K562 (cell line): ENCODE measurements at regions not wholly inside any gene's neighbourhood (a gene's known extent, or its start where the extent isn't known, plus 50 kb on each side); places are given as distances from the start of the nearest gene placed in this dataset.

ENCODE experiments used
- ATAC-seq: fragments of 200-7000 bp; cut with Tn5 transposase; 3 replicates; pipeline ENCODE4 v1.9.1; 2020; ENCODE audit warnings: moderate library complexity
- BruUV-seq: library from RNA; stranded (reverse); fragments of 400-500 nt; replicated peaks from 2 replicates; lab custom pipeline; 2021; lab: Mats Ljungman, UMichigan
- CTCF ChIA-PET: fragments of 300-600 bp; formaldehyde crosslinking; extraction: SDS; loops from one replicate; lab custom pipeline; 2021; ENCODE audit warnings: low intra/inter-chr PET ratio; lab: Yijun Ruan, JAX
- POLR2A ChIA-PET: fragments of 300-600, 350-650 bp; sonication (Branson Sonifier 250); formaldehyde crosslinking; extraction: SDS; loops from one replicate; lab custom pipeline; 2021; ENCODE audit warnings: antibody characterized with exemption, inconsistent platforms; lab: Yijun Ruan, JAX
- DNase-seq, 4 experiments: peaks; one replicate each; pipeline versions ENCODE4 v3.0.0 to v3.0.0-alpha.2; 2011 to 2018; ENCODE audit warnings: low spot score in 3 of 4, mixed read lengths in 3 of 4; ENCODE audit errors: extremely low read depth in 1 of 4
- FAIRE-seq: peaks from 2 replicates; lab custom pipeline; 2011; peaks lifted over from hg19 to GRCh38; lab: Jason Lieb, UNC
- H2AFZ ChIP-seq: 2 replicates; pipeline ENCODE4 v1.6.0; 2011; ENCODE audit warnings: low read depth, low read length, control low read depth, inconsistent platforms
- H3K27ac ChIP-seq: fragments of 200-600 bp; 3 replicates; pipeline ENCODE4 v1.8.0; 2011; ENCODE audit warnings: low read depth, mild to moderate bottlenecking, control low read depth, inconsistent platforms, low read length, moderate library complexity, mixed read lengths; ENCODE audit errors: extremely low read depth
- H3K27me3 ChIP-seq, 2 experiments: fragments of 300-600 bp in 1 of 2; 2 replicates in 1 of 2; 3 replicates in 1 of 2; pipeline versions ENCODE4 v1.6.0 to v1.8.0; 2011; ENCODE audit warnings: inconsistent platforms in 2 of 2, low read length in 2 of 2, mild to moderate bottlenecking in 1 of 2, mixed read lengths in 1 of 2, moderate library complexity in 1 of 2; ENCODE audit not compliant: control insufficient read depth in 2 of 2, insufficient read depth in 2 of 2
- H3K36me3 ChIP-seq: fragments of 300-600 bp; 3 replicates; pipeline ENCODE4 v1.8.0; 2011; ENCODE audit warnings: mild to moderate bottlenecking, low read length, inconsistent platforms; ENCODE audit not compliant: control insufficient read depth, insufficient read depth
- H3K4me1 ChIP-seq, 2 experiments: fragments of 200-600 bp in 1 of 2; replicated peaks in 1 of 2; 2 replicates in 1 of 2; 3 replicates in 1 of 2; pipeline versions ENCODE4 v1.5.1 to v1.8.0; 2011; ENCODE audit warnings: inconsistent platforms in 2 of 2, low read length in 2 of 2, mild to moderate bottlenecking in 1 of 2, mixed read lengths in 1 of 2, moderate library complexity in 1 of 2; ENCODE audit not compliant: control insufficient read depth in 2 of 2, insufficient read depth in 2 of 2
- H3K4me2 ChIP-seq: 2 replicates; pipeline ENCODE4 v1.6.1; 2011; ENCODE audit warnings: low read length, control low read depth, inconsistent platforms, mixed read lengths; ENCODE audit not compliant: insufficient read depth
- H3K4me3 ChIP-seq: fragments of 200-600 bp; sonication (generic), shearing (Covaris generic); 2 replicates; pipeline ENCODE4 v1.5.1; 2016; ENCODE audit warnings: control low read depth, inconsistent platforms
- H3K79me2 ChIP-seq: fragments of 200-600 bp; 3 replicates; pipeline ENCODE4 v1.8.0; 2011; ENCODE audit warnings: low read length, inconsistent platforms; ENCODE audit not compliant: control insufficient read depth, insufficient read depth
- H3K9ac ChIP-seq, 2 experiments: 2 replicates each; pipeline versions ENCODE4 v1.6.0 to v1.6.1; 2011; ENCODE audit warnings: low read depth in 2 of 2, low read length in 2 of 2, control low read depth in 1 of 2, inconsistent platforms in 1 of 2, mild to moderate bottlenecking in 1 of 2, mixed read lengths in 1 of 2; ENCODE audit not compliant: insufficient read depth in 1 of 2
- H3K9me1 ChIP-seq: one replicate; pipeline ENCODE4 v1.6.0; 2011; ENCODE audit warnings: inconsistent platforms, mild to moderate bottlenecking, low read length, moderate library complexity; ENCODE audit not compliant: control insufficient read depth, insufficient read depth
- H3K9me3 ChIP-seq: replicated peaks from 2 replicates; pipeline ENCODE4 v1.5.1; 2011; ENCODE audit warnings: low read depth, low read length, inconsistent platforms; ENCODE audit not compliant: control insufficient read depth, insufficient read depth
- H4K20me1 ChIP-seq: replicated peaks from 2 replicates; pipeline ENCODE4 v1.6.1; 2011; ENCODE audit warnings: low read length, inconsistent platforms, mixed read lengths; ENCODE audit not compliant: control insufficient read depth, insufficient read depth
- CSDE1 ChIP-seq, 2 experiments: fragments of 450-650 bp; IDR thresholded peaks; 2 replicates each; pipeline ENCODE4 v1.6.1; 2016; ENCODE audit warnings: mild to moderate bottlenecking in 1 of 2
- ETV1 ChIP-seq: fragments of 450-650 bp; conservative IDR thresholded peaks from 2 replicates; pipeline ENCODE4 v1.6.1; 2016; ENCODE audit warnings: missing genetic modification characterization, control low read depth, low read depth, missing compliant biosample characterization
- MED1 ChIP-seq: sonication (generic); formaldehyde crosslinking; IDR thresholded peaks from 2 replicates; pipeline ENCODE4 v1.8.1; 2023; ENCODE audit warnings: missing genetic modification reagents, borderline replicate concordance
- TBP ChIP-seq: optimal IDR thresholded peaks from 2 replicates; pipeline ENCODE3; 2011; ENCODE audit warnings: low read depth, low read length, improper control_type of control experiment
- ZNF699 ChIP-seq: fragments of 250-450 bp; sonication (Bioruptor Pico); IDR thresholded peaks from 2 replicates; pipeline ENCODE4 v1.8.0; 2021; ENCODE audit warnings: mild to moderate bottlenecking, moderate library complexity; ENCODE audit not compliant: insufficient replicate concordance
- WGBS: fragments of 100-300 bp; shearing (Covaris generic); methylation state at CpG from one replicate; pipeline ENCODE4 v1.1.6; 2016; ENCODE audit warnings: low coverage, mixed read lengths; ENCODE audit not compliant: insufficient coverage; ENCODE audit errors: missing lambda C conversion rate; 5-methylcytosine and 5-hydroxymethylcytosine counted together
- in situ Hi-C: fragments of 300-500 bp; cut with MboI; formaldehyde crosslinking; loops from 4 replicates; pipeline ENCODE4 v1.15.0; 2018; ENCODE audit warnings: inconsistent platforms, mixed read lengths
- intact Hi-C: fragments of 100-400 bp; cut with micrococcal nuclease; formaldehyde crosslinking; loops from 2 replicates; pipeline ENCODE4 v1.14.2; 2022
- TF ChIP-seq, protein P1 (sequence below): fragments of 250-450 bp; sonication (Bioruptor Pico); IDR thresholded peaks from 2 replicates; pipeline ENCODE4 v1.8.0; 2021; ENCODE audit warnings: moderate library complexity, mild to moderate bottlenecking, inconsistent platforms
- TF ChIP-seq, protein P2 (sequence below): fragments of 250-450 bp; sonication (Bioruptor Pico); IDR thresholded peaks from 2 replicates; pipeline ENCODE4 v1.4.0; 2020

DNA sequence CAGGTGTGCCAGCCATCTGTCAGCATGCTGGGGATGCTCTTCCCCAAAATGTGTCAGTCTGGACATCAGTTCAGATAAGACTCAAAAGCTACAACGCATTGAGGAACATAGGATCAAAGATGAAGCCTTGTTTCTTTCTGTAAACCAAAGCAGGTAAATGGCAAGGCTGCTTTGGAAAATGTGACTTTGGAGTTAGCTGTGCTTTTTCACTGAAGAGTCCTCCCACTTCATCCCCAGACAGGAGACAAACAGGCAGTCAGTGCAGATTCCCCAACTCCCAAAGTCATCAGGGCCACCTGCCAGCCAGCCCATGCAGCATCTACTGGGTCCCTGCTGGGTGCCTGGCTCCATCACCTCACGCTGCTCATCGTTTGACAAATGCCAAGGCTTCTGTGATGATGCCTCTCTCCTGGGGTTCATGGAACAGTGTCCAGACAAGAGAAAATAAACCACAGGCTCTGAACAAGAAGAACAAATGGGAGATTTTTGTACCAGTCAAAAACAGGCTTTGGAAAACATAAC is 205.0 kb upstream of the BTBD3 start:
- CTCF ChIA-PET, result no interaction called here
- BruUV-seq, result no TSS peak

More for the DNA sequence above, 205.0 kb upstream of the BTBD3 start:
- Histone ChIP-seq H3K9me1 (no peaks in the 10 kb centered on the region), H3K79me2 (no peaks in the 10 kb centered on the region), H3K4me3 (no peak overlapping the region), H3K27ac (no peak overlapping the region), H3K4me2 (no peak overlapping the region), H3K4me1 (no peaks in the 10 kb centered on the region), H4K20me1 (no peaks in the 10 kb centered on the region), H3K27me3 (no peaks in the 10 kb centered on the region), H3K36me3 (no peaks in the 10 kb centered on the region), H3K9me3 (no peaks in the 10 kb centered on the region), H3K9ac (no peak overlapping the region), H2AFZ (no peak overlapping the region)
- POLR2A ChIA-PET, result no interaction called here
- FAIRE-seq (no peak), ATAC-seq (no peak), DNase-seq (no peak)
- WGBS, result 0% methylated on average over 1 of the region's 3 CpGs
- TF ChIP-seq, protein P1, sequence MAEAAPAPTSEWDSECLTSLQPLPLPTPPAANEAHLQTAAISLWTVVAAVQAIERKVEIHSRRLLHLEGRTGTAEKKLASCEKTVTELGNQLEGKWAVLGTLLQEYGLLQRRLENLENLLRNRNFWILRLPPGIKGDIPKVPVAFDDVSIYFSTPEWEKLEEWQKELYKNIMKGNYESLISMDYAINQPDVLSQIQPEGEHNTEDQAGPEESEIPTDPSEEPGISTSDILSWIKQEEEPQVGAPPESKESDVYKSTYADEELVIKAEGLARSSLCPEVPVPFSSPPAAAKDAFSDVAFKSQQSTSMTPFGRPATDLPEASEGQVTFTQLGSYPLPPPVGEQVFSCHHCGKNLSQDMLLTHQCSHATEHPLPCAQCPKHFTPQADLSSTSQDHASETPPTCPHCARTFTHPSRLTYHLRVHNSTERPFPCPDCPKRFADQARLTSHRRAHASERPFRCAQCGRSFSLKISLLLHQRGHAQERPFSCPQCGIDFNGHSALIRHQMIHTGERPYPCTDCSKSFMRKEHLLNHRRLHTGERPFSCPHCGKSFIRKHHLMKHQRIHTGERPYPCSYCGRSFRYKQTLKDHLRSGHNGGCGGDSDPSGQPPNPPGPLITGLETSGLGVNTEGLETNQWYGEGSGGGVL, result no peak
- TF ChIP-seq TBP, result no peak
- TF ChIP-seq MED1 (CRISPR knock-in tag), result no peak
- TF ChIP-seq ETV1 (tag), result no peak
- TF ChIP-seq ZNF699, result no peak
- no peak for TF ChIP-seq CSDE1 (IDR thresholded peaks at IDR 0.05)
- TF ChIP-seq, protein P2, sequence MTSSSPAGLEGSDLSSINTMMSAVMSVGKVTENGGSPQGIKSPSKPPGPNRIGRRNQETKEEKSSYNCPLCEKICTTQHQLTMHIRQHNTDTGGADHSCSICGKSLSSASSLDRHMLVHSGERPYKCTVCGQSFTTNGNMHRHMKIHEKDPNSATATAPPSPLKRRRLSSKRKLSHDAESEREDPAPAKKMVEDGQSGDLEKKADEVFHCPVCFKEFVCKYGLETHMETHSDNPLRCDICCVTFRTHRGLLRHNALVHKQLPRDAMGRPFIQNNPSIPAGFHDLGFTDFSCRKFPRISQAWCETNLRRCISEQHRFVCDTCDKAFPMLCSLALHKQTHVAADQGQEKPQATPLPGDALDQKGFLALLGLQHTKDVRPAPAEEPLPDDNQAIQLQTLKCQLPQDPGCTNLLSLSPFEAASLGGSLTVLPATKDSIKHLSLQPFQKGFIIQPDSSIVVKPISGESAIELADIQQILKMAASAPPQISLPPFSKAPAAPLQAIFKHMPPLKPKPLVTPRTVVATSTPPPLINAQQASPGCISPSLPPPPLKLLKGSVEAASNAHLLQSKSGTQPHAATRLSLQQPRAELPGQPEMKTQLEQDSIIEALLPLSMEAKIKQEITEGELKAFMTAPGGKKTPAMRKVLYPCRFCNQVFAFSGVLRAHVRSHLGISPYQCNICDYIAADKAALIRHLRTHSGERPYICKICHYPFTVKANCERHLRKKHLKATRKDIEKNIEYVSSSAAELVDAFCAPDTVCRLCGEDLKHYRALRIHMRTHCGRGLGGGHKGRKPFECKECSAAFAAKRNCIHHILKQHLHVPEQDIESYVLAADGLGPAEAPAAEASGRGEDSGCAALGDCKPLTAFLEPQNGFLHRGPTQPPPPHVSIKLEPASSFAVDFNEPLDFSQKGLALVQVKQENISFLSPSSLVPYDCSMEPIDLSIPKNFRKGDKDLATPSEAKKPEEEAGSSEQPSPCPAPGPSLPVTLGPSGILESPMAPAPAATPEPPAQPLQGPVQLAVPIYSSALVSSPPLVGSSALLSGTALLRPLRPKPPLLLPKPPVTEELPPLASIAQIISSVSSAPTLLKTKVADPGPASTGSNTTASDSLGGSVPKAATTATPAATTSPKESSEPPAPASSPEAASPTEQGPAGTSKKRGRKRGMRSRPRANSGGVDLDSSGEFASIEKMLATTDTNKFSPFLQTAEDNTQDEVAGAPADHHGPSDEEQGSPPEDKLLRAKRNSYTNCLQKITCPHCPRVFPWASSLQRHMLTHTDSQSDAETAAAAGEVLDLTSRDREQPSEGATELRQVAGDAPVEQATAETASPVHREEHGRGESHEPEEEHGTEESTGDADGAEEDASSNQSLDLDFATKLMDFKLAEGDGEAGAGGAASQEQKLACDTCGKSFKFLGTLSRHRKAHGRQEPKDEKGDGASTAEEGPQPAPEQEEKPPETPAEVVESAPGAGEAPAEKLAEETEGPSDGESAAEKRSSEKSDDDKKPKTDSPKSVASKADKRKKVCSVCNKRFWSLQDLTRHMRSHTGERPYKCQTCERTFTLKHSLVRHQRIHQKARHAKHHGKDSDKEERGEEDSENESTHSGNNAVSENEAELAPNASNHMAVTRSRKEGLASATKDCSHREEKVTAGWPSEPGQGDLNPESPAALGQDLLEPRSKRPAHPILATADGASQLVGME, result no peak
- intact Hi-C loops (no loop called here), in situ Hi-C loops (no loop called here)
